Large intestine (tissue), 3 donors: ENCODE measurements at regions not wholly inside any gene's neighbourhood (a gene's known extent, or its start where the extent isn't known, plus 50 kb on each side); places are given as distances from the start of the nearest gene placed in this dataset.

ENCODE experiments used
- DNase-seq, 2 donors: peaks; one replicate each; pipeline versions ENCODE4 v3.0.0 to v3.0.0-alpha.2; 2013
- H3K27ac ChIP-seq: one replicate; pipeline ENCODE4 v1.5.1; 2013; ENCODE audit warnings: low read length
- H3K27me3 ChIP-seq: 2 replicates; pipeline ENCODE4 v1.6.1; 2013; ENCODE audit warnings: low read length; ENCODE audit not compliant: control insufficient read depth, insufficient read depth
- H3K36me3 ChIP-seq: 2 replicates; pipeline ENCODE4 v1.6.1; 2013; ENCODE audit warnings: low read length; ENCODE audit not compliant: control insufficient read depth, insufficient read depth
- H3K4me1 ChIP-seq: one replicate; pipeline ENCODE4 v1.6.1; 2013; ENCODE audit warnings: low read length; ENCODE audit not compliant: control insufficient read depth, insufficient read depth
- H3K4me3 ChIP-seq: one replicate; pipeline ENCODE4 v1.5.1; 2013; ENCODE audit warnings: low read length
- H3K9me3 ChIP-seq: one replicate; pipeline ENCODE4 v1.6.1; 2013; ENCODE audit warnings: mild to moderate bottlenecking, low read depth, low read length, moderate library complexity; ENCODE audit not compliant: control insufficient read depth
- WGBS: methylation state at CpG from one replicate; pipeline ENCODE4 v1.1.5; 2013; ENCODE audit warnings: low lambda C conversion rate; ENCODE audit not compliant: insufficient coverage; 5-methylcytosine and 5-hydroxymethylcytosine counted together

DNA sequence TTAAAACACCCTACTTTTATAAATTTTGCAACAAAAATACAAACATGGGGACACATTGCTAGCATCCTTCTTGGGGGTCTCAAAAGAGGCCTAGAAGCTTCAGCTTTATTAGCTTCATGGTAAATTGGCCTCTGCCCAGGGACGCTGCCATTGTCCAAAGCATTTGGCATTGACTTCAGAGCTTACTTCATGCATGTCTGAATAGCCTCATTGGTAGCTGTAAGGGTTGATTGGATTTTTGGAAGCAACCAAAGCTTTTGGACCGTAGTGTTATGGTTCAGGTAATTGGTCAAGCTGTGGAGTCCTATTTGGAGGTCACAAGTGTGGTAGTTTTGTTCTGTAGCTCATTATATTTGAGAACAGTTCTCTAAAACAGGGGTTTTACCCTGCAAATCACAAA lies 411.7 kb upstream of the SLC24A2 start:
- WGBS: no CpG with 5 or more reads among the region's 2 CpGs
- no peak overlapping the region for H3K27ac ChIP-seq

DNA sequence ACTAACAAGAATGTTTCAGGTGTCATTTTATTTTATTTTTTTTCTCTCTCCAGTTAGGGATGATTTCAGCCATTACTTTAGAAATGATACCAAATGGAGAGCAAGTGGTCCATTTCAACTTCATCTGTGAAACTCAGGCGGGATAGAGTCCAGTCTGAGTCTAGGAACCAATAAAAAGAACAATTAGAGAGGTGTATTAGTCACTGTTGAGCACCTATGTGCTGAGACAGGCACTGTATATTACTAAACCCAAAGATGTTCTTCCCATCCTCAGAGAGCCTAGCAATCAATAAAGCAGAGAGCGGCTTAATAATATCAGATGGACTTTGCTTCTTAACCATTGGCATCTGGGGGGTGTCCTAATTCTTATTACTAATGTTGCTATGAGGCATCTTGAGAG lies 410.3 kb upstream of the SLC24A2 start:
- Histone ChIP-seq H3K4me3 (no peak overlapping the region), H3K4me1 (peaks cover 4% of the 10 kb centered on the region), H3K27me3 (no peaks in the 10 kb centered on the region), H3K9me3 (peaks cover 6% of the 10 kb centered on the region), H3K27ac (no peak overlapping the region), H3K36me3 (no peaks in the 10 kb centered on the region)
- DNase-seq: no peak
- WGBS: no CpG with 5 or more reads among the region's 2 CpGs

More for the DNA sequence above, 411.7 kb upstream of the SLC24A2 start:
- Histone ChIP-seq H3K4me3 (no peak overlapping the region), H3K27me3 (no peaks in the 10 kb centered on the region), H3K36me3 (no peaks in the 10 kb centered on the region), H3K9me3 (peaks cover 2% of the 10 kb centered on the region), H3K4me1 (peaks cover 4% of the 10 kb centered on the region)
- DNase-seq: no peak

DNA sequence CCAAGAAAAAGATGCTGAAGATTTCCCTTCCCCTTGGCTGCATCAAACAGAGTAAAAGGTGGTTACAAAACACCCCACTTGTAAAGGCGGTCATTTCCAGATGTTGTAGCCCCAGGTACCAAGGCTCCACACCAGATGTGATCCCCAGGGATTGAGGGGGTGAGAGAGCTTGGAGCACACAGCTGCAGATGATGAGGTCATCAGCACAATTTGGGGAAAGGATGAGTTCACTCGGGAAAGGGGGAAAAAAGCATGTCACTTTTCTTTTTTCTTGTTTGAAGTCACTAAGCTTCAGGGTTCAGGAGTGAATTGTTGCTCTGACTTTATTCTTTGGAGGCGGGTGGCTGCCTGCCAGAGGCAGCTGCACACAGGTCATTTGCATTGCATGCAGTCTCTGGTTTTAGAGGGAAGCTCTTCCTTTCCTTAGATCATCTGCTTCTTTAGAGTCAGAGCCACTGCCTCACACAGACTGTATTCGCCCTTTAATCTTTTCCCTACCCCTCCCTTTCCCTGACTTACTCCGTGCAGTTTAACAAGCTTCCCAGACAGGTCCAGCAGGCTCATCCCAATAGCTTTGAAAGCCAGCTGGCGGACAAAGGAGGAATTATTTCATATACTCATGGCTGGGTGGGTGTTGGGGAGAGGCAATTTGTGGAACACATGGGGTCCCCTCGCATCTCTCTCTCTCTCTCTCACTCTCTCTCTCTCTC lies 409.3 kb upstream of the SLC24A2 start:
- peak; percentile 43 to 79 for DNase-seq
- H3K4me3 ChIP-seq: no peak overlapping the region
- H3K27ac ChIP-seq: no peak overlapping the region
- H3K27me3 ChIP-seq: no peaks in the 10 kb centered on the region
- peaks cover 4% of the 10 kb centered on the region for H3K4me1 ChIP-seq
- no peaks in the 10 kb centered on the region for H3K36me3 ChIP-seq
- no CpG with 5 or more reads among the region's 7 CpGs for WGBS
- H3K9me3 ChIP-seq: peaks cover 6% of the 10 kb centered on the region

DNA sequence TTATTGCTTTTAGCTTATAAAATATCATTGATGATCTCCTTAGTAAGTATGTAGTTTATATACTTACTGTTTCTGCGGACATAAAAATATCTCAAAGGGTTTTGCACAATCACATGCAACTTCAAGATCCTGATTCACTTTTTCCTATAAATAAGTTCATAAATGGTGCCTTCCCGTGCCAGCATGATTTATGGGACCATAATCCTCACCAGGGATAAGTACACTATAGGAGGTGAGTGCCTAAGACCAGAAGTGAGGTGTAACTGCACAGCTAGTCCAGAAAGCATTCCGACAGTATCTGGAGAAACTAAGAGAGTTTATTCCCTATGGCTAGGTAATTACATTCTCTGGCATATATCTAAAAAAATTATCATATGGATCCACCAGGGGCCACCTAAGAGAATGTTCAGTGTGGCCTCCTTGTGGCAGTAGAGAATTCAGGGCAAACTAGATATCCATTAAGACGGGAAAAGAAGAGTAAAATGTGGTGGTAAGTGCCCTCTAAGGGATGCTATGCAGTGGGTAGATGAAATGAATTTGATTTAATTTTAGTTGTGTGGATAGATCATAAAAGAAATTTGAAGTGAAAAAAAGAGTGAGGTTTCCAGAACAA lies 402.5 kb upstream of the SLC24A2 start:
- WGBS: 30% methylated on average over 2 of the region's 4 CpGs
- Histone ChIP-seq H3K4me1 (peaks cover 13% of the 10 kb centered on the region), H3K27me3 (no peaks in the 10 kb centered on the region), H3K36me3 (no peaks in the 10 kb centered on the region), H3K27ac (peak overlapping the region; percentile 61), H3K4me3 (no peak overlapping the region), H3K9me3 (peaks cover 6% of the 10 kb centered on the region)
- DNase-seq: peak; percentile 68 to 89

DNA sequence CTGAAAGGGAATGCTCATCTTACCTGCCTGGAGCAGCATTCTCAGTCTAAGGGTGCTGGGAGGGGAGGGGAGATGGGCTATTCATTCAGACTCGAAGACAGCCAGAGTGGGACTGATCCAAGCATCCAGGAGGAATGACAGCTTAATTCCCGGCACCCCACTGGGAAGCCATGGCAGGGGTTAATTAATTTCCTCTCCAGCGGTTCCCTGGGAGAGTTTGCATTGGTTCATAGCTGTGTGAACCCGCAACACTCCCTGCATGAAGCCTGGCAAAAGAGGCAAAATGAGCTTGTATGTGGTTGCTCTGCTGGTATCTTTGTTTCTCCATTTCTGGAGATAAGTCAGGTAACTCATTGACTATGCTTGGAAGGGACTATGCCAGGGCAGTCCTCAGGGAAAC lies 401.0 kb upstream of the SLC24A2 start:
- Histone ChIP-seq H3K27me3 (no peaks in the 10 kb centered on the region), H3K36me3 (no peaks in the 10 kb centered on the region), H3K9me3 (no peaks in the 10 kb centered on the region), H3K4me1 (peaks cover 13% of the 10 kb centered on the region), H3K4me3 (no peak overlapping the region), H3K27ac (peak overlapping the region; percentile 10)
- peak in 1 of 2 donors; percentile 55 for DNase-seq
- WGBS: no CpG with 5 or more reads among the region's 4 CpGs

DNA sequence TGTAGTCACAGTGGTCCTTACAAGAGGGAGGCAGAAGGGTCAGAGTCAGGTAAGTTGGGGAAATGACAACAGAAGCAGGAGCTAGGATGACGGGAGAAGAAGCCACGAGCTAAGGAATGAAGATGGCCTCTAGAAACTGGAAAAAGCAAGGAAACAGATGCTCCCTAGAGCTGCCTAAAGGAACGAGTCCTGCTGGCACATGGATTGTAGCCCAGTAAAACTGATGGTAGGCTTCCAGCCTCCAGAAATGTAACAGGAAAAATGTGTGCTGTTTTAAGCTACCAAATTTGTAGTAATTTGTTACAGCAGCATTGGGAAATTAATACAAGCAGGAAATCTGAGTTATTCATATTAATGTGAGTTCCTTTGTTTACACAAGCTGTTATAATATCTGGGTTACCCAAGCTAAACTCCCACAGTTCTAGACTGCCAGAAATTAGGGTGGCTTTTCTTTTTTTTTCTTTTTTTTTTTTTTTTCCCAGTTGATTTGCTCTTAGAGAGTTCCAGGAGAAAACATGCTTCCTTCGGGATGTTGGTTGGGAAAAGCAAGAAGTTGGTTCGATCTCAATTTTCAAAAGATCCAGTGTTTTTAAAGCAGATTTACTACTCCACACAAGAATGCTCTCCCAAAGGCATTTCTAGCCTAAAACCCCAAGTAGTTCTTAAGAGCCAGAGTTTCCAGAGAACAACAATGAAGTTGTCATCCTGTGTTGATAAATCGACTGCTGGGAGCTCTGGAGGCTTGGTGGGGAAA lies 400.0 kb upstream of the SLC24A2 start:
- H3K36me3 ChIP-seq: no peaks in the 10 kb centered on the region

DNA sequence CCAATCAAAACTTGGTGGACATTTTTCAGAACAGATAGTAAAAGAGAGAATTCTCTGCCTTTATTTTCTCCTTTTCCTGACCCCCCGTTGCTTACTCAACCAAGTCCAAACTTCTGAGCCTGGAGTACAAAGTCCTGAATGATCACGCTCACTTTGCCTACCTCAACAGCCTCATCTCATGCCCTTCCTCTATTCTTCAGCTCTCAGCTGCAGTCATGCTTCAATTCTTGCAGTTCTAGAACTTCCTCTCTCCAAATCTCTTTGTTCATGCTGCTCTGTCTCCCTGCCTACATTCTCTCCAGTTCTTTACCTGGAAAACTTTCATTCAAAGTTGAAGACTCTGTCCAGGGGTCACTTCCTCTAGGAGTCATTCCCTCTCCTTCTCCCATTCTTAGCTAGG lies 398.5 kb upstream of the SLC24A2 start:
- Histone ChIP-seq H3K9me3 (no peaks in the 10 kb centered on the region), H3K27me3 (no peaks in the 10 kb centered on the region), H3K27ac (no peak overlapping the region), H3K36me3 (no peaks in the 10 kb centered on the region), H3K4me1 (peaks cover 13% of the 10 kb centered on the region), H3K4me3 (no peak overlapping the region)
- WGBS: 43% methylated on average over 1 of the region's 2 CpGs
- peak in 1 of 2 donors; percentile 43 for DNase-seq

More for the DNA sequence above, 400.0 kb upstream of the SLC24A2 start:
- H3K4me3 ChIP-seq: no peak overlapping the region
- no peaks in the 10 kb centered on the region for H3K9me3 ChIP-seq
- H3K4me1 ChIP-seq: peaks cover 13% of the 10 kb centered on the region
- H3K27me3 ChIP-seq: no peaks in the 10 kb centered on the region
- no peak overlapping the region for H3K27ac ChIP-seq
- DNase-seq: no peak
- WGBS: 50% methylated on average over 2 of the region's 6 CpGs

DNA sequence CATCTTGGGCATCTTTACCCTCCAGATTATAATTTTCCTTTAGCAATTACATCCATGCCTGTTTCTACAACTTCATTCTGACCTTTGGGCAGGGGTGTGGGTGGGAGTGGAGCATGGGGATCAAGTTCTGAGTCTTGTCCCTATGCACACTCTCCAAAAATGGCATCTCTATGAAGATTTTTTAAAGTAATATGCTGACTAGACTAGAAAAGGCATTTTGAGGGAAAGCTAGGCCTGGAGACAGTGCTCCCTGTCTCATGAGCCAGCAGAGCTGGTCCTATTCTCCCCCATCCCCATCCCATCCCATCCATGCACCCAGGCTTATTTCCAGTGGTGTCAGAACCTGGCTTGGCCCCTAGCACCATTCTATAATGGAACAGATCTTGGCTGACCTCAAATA lies 398.0 kb upstream of the SLC24A2 start:
- peaks cover 13% of the 10 kb centered on the region for H3K4me1 ChIP-seq
- no peak overlapping the region for H3K4me3 ChIP-seq
- H3K27ac ChIP-seq: no peak overlapping the region
- no peaks in the 10 kb centered on the region for H3K27me3 ChIP-seq
- H3K9me3 ChIP-seq: no peaks in the 10 kb centered on the region
- no peaks in the 10 kb centered on the region for H3K36me3 ChIP-seq
- no peak for DNase-seq

DNA sequence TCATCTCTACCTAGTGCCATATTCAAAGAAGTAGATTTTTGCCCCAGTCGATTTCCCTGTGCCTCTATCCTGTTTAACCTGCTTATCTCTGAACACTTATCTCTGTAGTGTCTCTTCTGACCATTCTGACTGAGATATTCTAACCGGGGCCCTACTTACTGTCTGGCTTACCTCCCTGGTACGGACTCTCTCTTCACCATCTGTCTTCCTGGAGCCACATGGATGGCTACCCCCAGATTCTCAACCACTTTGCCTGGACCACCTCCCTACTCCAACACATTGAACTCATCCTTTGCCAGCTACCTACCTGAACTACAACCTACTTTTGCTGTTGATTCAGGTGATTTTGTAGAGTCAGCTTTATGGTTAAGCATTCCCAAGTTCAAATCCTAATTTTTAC lies 397.4 kb upstream of the SLC24A2 start:
- Histone ChIP-seq H3K9me3 (no peaks in the 10 kb centered on the region), H3K36me3 (no peaks in the 10 kb centered on the region), H3K4me1 (peaks cover 9% of the 10 kb centered on the region), H3K4me3 (no peak overlapping the region), H3K27me3 (no peaks in the 10 kb centered on the region), H3K27ac (no peak overlapping the region)
- 60% methylated on average over 1 of the region's 3 CpGs for WGBS
- no peak for DNase-seq

DNA sequence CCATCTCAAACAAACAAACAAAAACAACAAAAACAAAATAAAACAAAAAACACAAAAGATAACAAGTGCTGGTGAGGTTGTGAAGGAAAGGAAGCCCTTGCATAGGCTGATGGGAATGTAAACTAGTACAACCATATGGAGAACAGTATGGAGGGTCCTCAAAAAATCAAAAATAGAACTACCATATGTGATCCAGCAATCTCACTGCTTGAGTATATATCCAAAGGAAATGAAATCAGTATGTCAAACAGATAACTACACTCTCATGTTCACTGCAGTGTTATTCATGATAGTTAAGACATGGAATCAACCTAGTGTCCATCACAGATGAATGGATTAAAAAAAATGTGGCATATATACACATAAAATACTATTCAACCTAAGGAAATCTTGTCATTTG lies 395.7 kb upstream of the SLC24A2 start:
- no peaks in the 10 kb centered on the region for H3K36me3 ChIP-seq
- H3K4me1 ChIP-seq: peaks cover 4% of the 10 kb centered on the region
- no peaks in the 10 kb centered on the region for H3K9me3 ChIP-seq
- H3K4me3 ChIP-seq: no peak overlapping the region
- DNase-seq: no peak
- no peaks in the 10 kb centered on the region for H3K27me3 ChIP-seq
- H3K27ac ChIP-seq: no peak overlapping the region
